HCT116 (cell line): ENCODE measurements at regions not wholly inside any gene's neighbourhood (a gene's known extent, or its start where the extent isn't known, plus 50 kb on each side); places are given as distances from the start of the nearest gene placed in this dataset.

ENCODE experiments used
- ATAC-seq: fragments of 200-7000 bp; cut with Tn5 transposase; 2 replicates; pipeline ENCODE4 v1.9.1; 2020; ENCODE audit warnings: mild to moderate bottlenecking, moderate library complexity
- BruUV-seq: library from RNA; stranded (reverse); fragments of 400-500 nt; replicated peaks from 2 replicates; lab custom pipeline; 2021; lab: Mats Ljungman, UMichigan
- CTCF ChIA-PET: fragments of 300-600 bp; sonication (Branson Sonifier 250); formaldehyde crosslinking; loops from one replicate; lab custom pipeline; 2021; ENCODE audit warnings: antibody characterized with exemption; lab: Charles Lee
- POLR2A ChIA-PET: fragments of 300-600, 350-600 bp; sonication (Branson Sonifier 250); formaldehyde crosslinking; loops from one replicate; lab custom pipeline; 2021; ENCODE audit warnings: antibody characterized with exemption; lab: Charles Lee
- RAD21 ChIA-PET, 2 experiments: fragments of 300-600 bp; sonication (Branson Sonifier 250); formaldehyde crosslinking; loops; one replicate each; lab custom pipeline; 2023; ENCODE audit warnings: low total read pairs in 2 of 2; ENCODE audit not compliant: uncharacterized antibody in 2 of 2, unreplicated experiment in 2 of 2, low non-redundant PET in 1 of 2; lab: Charles Lee
- DNase-seq: peaks from one replicate; pipeline ENCODE4 v3.0.0-alpha.2; 2010; ENCODE audit warnings: low read depth, low spot score
- H2AFZ ChIP-seq: fragments of 200-600 bp; shearing (Covaris generic), sonication (generic); 2 replicates; pipeline ENCODE4 v1.6.1; 2017; ENCODE audit warnings: low read depth, mixed run types, mixed read lengths, antibody characterized with exemption, low read length; ENCODE audit not compliant: poor library complexity, severe bottlenecking
- H3K27ac ChIP-seq: 2 replicates; pipeline ENCODE4 v1.5.1; 2012; ENCODE audit warnings: low read depth, low read length
- H3K27me3 ChIP-seq: fragments of 200-600 bp; sonication (generic); 2 replicates; pipeline ENCODE4 v1.6.1; 2016; ENCODE audit warnings: mixed run types, low read length, mixed read lengths; ENCODE audit not compliant: insufficient read depth
- H3K36me3 ChIP-seq, 2 experiments: fragments of 200-500 bp in 1 of 2; fragments of 200-600 bp in 1 of 2; sonication (Bioruptor generic) in 1 of 2; sonication (generic) in 1 of 2; 2 replicates each; pipeline versions ENCODE4 v1.5.1 to v1.6.1; 2014 to 2016; ENCODE audit warnings: low read length in 2 of 2, inconsistent platforms in 1 of 2, mixed read lengths in 1 of 2, mixed run types in 1 of 2; ENCODE audit not compliant: insufficient read depth in 2 of 2, control insufficient read depth in 1 of 2
- H3K4me1 ChIP-seq, 2 experiments: fragments of 200-600 bp in 1 of 2; sonication (generic) in 1 of 2; 2 replicates each; pipeline versions ENCODE4 v1.5.1 to v1.6.1; 2012 to 2017; ENCODE audit warnings: low read length in 2 of 2, inconsistent platforms in 1 of 2, mild to moderate bottlenecking in 1 of 2, mixed read lengths in 1 of 2, mixed run types in 1 of 2, moderate library complexity in 1 of 2; ENCODE audit not compliant: insufficient read depth in 2 of 2, control insufficient read depth in 1 of 2
- H3K4me2 ChIP-seq: fragments of 200-600 bp; sonication (generic); 2 replicates; pipeline ENCODE4 v1.6.1; 2017; ENCODE audit warnings: mixed run types, low read length, mixed read lengths
- H3K4me3 ChIP-seq, 2 experiments: fragments of 200-600 bp in 1 of 2; sonication (generic) in 1 of 2; replicated peaks in 1 of 2; 2 replicates each; pipeline ENCODE4 v1.5.1; 2011 to 2016; ENCODE audit warnings: low read length in 2 of 2, control low read depth in 1 of 2, low read depth in 1 of 2, mild to moderate bottlenecking in 1 of 2, mixed read lengths in 1 of 2, mixed run types in 1 of 2
- H3K79me2 ChIP-seq: fragments of 200-600 bp; sonication (generic); 2 replicates; pipeline ENCODE4 v1.6.1; 2017; ENCODE audit warnings: mild to moderate bottlenecking, mixed run types, low read length, moderate library complexity, mixed read lengths; ENCODE audit not compliant: insufficient read depth
- H3K9ac ChIP-seq: fragments of 200-600 bp; sonication (generic); 2 replicates; pipeline ENCODE4 v1.6.1; 2016; ENCODE audit warnings: low read length, mixed read lengths
- H3K9me2 ChIP-seq: fragments of 200-600 bp; sonication (generic), shearing (Covaris generic); 2 replicates; pipeline ENCODE4 v1.6.1; 2017; ENCODE audit warnings: mixed run types, mild to moderate bottlenecking, moderate library complexity; ENCODE audit not compliant: insufficient read depth
- H3K9me3 ChIP-seq, 2 experiments: fragments of 200-500 bp in 1 of 2; fragments of 200-600 bp in 1 of 2; sonication (Bioruptor generic) in 1 of 2; sonication (generic) in 1 of 2; 2 replicates each; pipeline ENCODE4 v1.6.1; 2014 to 2017; ENCODE audit warnings: low read length in 2 of 2, mixed read lengths in 2 of 2, inconsistent platforms in 1 of 2, low read depth in 1 of 2, mild to moderate bottlenecking in 1 of 2, mixed run types in 1 of 2, moderate library complexity in 1 of 2; ENCODE audit not compliant: control insufficient read depth in 1 of 2, insufficient read depth in 1 of 2
- H4K20me1 ChIP-seq: fragments of 200-600 bp; sonication (generic), shearing (Covaris generic); 2 replicates; pipeline ENCODE4 v1.6.1; 2017; ENCODE audit warnings: mixed run types, mild to moderate bottlenecking, moderate library complexity; ENCODE audit not compliant: insufficient read depth
- ATF3 ChIP-seq: IDR thresholded peaks from 2 replicates; pipeline ENCODE4 v1.6.1; 2012
- CEBPB ChIP-seq: IDR thresholded peaks from 2 replicates; pipeline ENCODE4 v1.6.1; 2012; ENCODE audit warnings: low read depth
- CTCF ChIP-seq, 3 experiments: fragments of 200-600 bp in 1 of 3; sonication (generic) in 1 of 3; IDR thresholded peaks in 2 of 3; conservative IDR thresholded peaks in 1 of 3; 2 replicates each; pipeline ENCODE4 v1.5.1; 2012 to 2017; ENCODE audit warnings: low read depth in 2 of 3, low read length in 2 of 3, antibody characterized with exemption in 1 of 3, borderline replicate concordance in 1 of 3, control low read depth in 1 of 3, mild to moderate bottlenecking in 1 of 3, mixed read lengths in 1 of 3, mixed run types in 1 of 3, moderate library complexity in 1 of 3; ENCODE audit not compliant: insufficient read depth in 1 of 3
- ELF1 ChIP-seq: IDR thresholded peaks from 2 replicates; pipeline ENCODE4 v1.6.1; 2012; ENCODE audit warnings: low read depth, borderline replicate concordance
- EZH2 ChIP-seq: fragments of 200-600 bp; sonication (generic); IDR thresholded peaks from 2 replicates; pipeline ENCODE4 v1.6.1; 2017; ENCODE audit warnings: antibody characterized with exemption, mixed run types
- EZH2phosphoT487 ChIP-seq: fragments of 200-600 bp; IDR thresholded peaks from 2 replicates; pipeline ENCODE4 v1.6.1; 2018; ENCODE audit warnings: antibody characterized with exemption, borderline replicate concordance
- FOSL1 ChIP-seq: IDR thresholded peaks from 2 replicates; pipeline ENCODE4 v1.6.1; 2012; ENCODE audit warnings: low read depth
- JUND ChIP-seq: IDR thresholded peaks from 2 replicates; pipeline ENCODE4 v1.6.1; 2012
- MAX ChIP-seq: IDR thresholded peaks from 2 replicates; pipeline ENCODE4 v1.6.1; 2012
- POLR2A ChIP-seq: IDR thresholded peaks from 2 replicates; pipeline ENCODE4 v1.7.0; 2011; ENCODE audit warnings: borderline replicate concordance; ENCODE audit not compliant: insufficient read depth, insufficient read length; ENCODE audit errors: extremely low read depth
- RAD21 ChIP-seq: IDR thresholded peaks from 2 replicates; pipeline ENCODE4 v1.6.1; 2012; ENCODE audit warnings: low read depth, mild to moderate bottlenecking
- REST ChIP-seq: IDR thresholded peaks from 2 replicates; pipeline ENCODE4 v1.6.1; 2012; ENCODE audit warnings: low read depth
- SIN3A ChIP-seq: IDR thresholded peaks from 2 replicates; pipeline ENCODE4 v1.6.1; 2012; ENCODE audit warnings: low read depth
- SP1 ChIP-seq: IDR thresholded peaks from 2 replicates; pipeline ENCODE4 v1.6.1; 2012; ENCODE audit warnings: low read depth
- SRF ChIP-seq: IDR thresholded peaks from 2 replicates; pipeline ENCODE4 v1.6.1; 2012; ENCODE audit warnings: low read depth
- TCF7L2 ChIP-seq: IDR thresholded peaks from 2 replicates; pipeline ENCODE4 v1.7.0; 2011; ENCODE audit warnings: borderline replicate concordance, inconsistent platforms; ENCODE audit not compliant: insufficient read depth, insufficient read length; ENCODE audit errors: extremely low read depth
- YY1 ChIP-seq: IDR thresholded peaks from 2 replicates; pipeline ENCODE4 v1.6.1; 2011; ENCODE audit warnings: low read length, low read depth, moderate library complexity, mild to moderate bottlenecking; ENCODE audit not compliant: insufficient replicate concordance; ENCODE audit errors: extremely low read depth
- ZBTB33 ChIP-seq: IDR thresholded peaks from 2 replicates; pipeline ENCODE4 v1.6.1; 2011; ENCODE audit warnings: mild to moderate bottlenecking, low read length, moderate library complexity; ENCODE audit not compliant: insufficient replicate concordance; ENCODE audit errors: extremely low read depth
- ZFX ChIP-seq: fragments of 450-650 bp; IDR thresholded peaks from 2 replicates; pipeline ENCODE4 v1.6.1; 2017
- ZNF274 ChIP-seq: fragments of 200-500 bp; sonication (Bioruptor generic); IDR thresholded peaks from 2 replicates; pipeline ENCODE4 v1.6.1; 2014; ENCODE audit warnings: mild to moderate bottlenecking, low read depth, low read length, inconsistent platforms
- intact Hi-C: fragments of 100-400 bp; cut with micrococcal nuclease; formaldehyde crosslinking; loops from 2 replicates; pipeline ENCODE4 v1.10.0; 2022

GRCh38 chr3:191743283-191743682 lies 282.3 kb downstream of the PYDC2 start:
- no TSS peak for BruUV-seq
- POLR2A ChIA-PET, result no interaction called here
- no peak overlapping the region for H2AFZ ChIP-seq

More at GRCh38 chr3:191743283-191743682, 282.3 kb downstream of the PYDC2 start:
- no peak overlapping the region for H3K9ac ChIP-seq
- DNase-seq (no peak), ATAC-seq (no peak)
- no peak overlapping the region for H3K4me3 ChIP-seq
- intact Hi-C loops, result no loop called here
- no peaks in the 10 kb centered on the region for H3K36me3 ChIP-seq
- H3K4me1 ChIP-seq, result no peaks in the 10 kb centered on the region
- CTCF ChIA-PET, result no interaction called here
- no peaks in the 10 kb centered on the region for H3K79me2 ChIP-seq
- RAD21 ChIA-PET, result no interaction called here
- H3K9me3 ChIP-seq, result no peaks in the 10 kb centered on the region
- no peaks in the 10 kb centered on the region for H3K9me2 ChIP-seq
- no peaks in the 10 kb centered on the region for H3K27me3 ChIP-seq
- no peak for TF ChIP-seq YY1
- TF ChIP-seq SRF, result no peak
- no peak for TF ChIP-seq POLR2A
- no peak for TF ChIP-seq REST
- no peak for TF ChIP-seq ZBTB33
- TF ChIP-seq ZNF274, result no peak
- no peak for TF ChIP-seq ZFX
- TF ChIP-seq CEBPB, result no peak
- TF ChIP-seq ELF1, result no peak
- TF ChIP-seq FOSL1, result no peak
- TF ChIP-seq MAX, result no peak
- no peak for TF ChIP-seq SIN3A
- no peak for TF ChIP-seq RAD21
- no peak for TF ChIP-seq EZH2phosphoT487
- no peak for TF ChIP-seq CTCF (IDR thresholded peaks at IDR 0.05 in 2 of 3, conservative IDR thresholded peaks at IDR 0.05 in 1 of 3; ENCODE audit: borderline replicate concordance in 1 of 3, insufficient read depth in 1 of 3, low read depth in 2 of 3, low read length in 2 of 3)
- no peak for TF ChIP-seq EZH2
- TF ChIP-seq ATF3, result no peak
- no peak for TF ChIP-seq SP1
- no peak for TF ChIP-seq JUND
- no peak for TF ChIP-seq TCF7L2
- H3K27ac ChIP-seq, result no peak overlapping the region
- no peak overlapping the region for H3K4me2 ChIP-seq
- H4K20me1 ChIP-seq, result no peaks in the 10 kb centered on the region
